ENCODE measurements at regions not wholly inside any gene's neighbourhood (a gene's known extent, or its start where the extent isn't known, plus 50 kb on each side); places are given as distances from the start of the nearest gene placed in this dataset.

DNA sequence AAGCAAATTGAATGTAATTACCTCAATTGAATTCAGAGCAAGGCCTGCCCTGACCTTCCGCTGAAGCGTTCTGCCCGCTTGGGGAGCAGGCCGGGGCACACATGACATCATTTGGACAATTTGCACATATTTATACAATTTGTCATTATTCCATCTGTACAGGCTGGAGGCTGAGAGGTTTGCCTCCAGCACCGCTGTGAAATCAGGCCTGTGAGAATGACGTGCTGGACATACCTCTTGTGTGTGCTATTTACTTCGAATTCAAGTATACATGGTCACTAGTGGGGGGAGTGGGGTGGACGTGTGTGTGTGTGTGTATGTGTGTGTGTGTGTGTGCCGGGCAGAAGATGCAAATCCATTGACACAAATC lies 285.6 kb downstream of the SHOX start:
- 32% methylated on average over 9 of the region's 9 CpGs for WGBS (ENCODE audit: missing lambda C conversion rate)
- no peak for FAIRE-seq
- POLR2A ChIA-PET: no interaction called here
- DNase-seq (ENCODE audit: low read depth in 1 of 2, low spot score in 1 of 2): no peak
- no peaks in the 10 kb centered on the region for H3K9me3 ChIP-seq
- H3K4me1 ChIP-seq: no peaks in the 10 kb centered on the region
- CTCF ChIA-PET: no interaction called here
- peak; percentile 65 to 80 for ATAC-seq
- no peak overlapping the region for H3K4me3 ChIP-seq
- TF ChIP-seq GATA3 (IDR thresholded peaks at IDR 0.05; ENCODE audit: borderline replicate concordance): no peak
- TF ChIP-seq HDAC2 (IDR thresholded peaks at IDR 0.05): no peak
- TF ChIP-seq, protein P1, sequence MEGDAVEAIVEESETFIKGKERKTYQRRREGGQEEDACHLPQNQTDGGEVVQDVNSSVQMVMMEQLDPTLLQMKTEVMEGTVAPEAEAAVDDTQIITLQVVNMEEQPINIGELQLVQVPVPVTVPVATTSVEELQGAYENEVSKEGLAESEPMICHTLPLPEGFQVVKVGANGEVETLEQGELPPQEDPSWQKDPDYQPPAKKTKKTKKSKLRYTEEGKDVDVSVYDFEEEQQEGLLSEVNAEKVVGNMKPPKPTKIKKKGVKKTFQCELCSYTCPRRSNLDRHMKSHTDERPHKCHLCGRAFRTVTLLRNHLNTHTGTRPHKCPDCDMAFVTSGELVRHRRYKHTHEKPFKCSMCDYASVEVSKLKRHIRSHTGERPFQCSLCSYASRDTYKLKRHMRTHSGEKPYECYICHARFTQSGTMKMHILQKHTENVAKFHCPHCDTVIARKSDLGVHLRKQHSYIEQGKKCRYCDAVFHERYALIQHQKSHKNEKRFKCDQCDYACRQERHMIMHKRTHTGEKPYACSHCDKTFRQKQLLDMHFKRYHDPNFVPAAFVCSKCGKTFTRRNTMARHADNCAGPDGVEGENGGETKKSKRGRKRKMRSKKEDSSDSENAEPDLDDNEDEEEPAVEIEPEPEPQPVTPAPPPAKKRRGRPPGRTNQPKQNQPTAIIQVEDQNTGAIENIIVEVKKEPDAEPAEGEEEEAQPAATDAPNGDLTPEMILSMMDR (IDR thresholded peaks at IDR 0.05): no peak
- TF ChIP-seq, protein P2, sequence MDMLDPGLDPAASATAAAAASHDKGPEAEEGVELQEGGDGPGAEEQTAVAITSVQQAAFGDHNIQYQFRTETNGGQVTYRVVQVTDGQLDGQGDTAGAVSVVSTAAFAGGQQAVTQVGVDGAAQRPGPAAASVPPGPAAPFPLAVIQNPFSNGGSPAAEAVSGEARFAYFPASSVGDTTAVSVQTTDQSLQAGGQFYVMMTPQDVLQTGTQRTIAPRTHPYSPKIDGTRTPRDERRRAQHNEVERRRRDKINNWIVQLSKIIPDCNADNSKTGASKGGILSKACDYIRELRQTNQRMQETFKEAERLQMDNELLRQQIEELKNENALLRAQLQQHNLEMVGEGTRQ (IDR thresholded peaks at IDR 0.05): no peak
- TF ChIP-seq EHMT2 (IDR thresholded peaks at IDR 0.05; ENCODE audit: low read depth): no peak
- no peak for TF ChIP-seq SREBF2 (IDR thresholded peaks at IDR 0.05)
- TF ChIP-seq, protein P3, sequence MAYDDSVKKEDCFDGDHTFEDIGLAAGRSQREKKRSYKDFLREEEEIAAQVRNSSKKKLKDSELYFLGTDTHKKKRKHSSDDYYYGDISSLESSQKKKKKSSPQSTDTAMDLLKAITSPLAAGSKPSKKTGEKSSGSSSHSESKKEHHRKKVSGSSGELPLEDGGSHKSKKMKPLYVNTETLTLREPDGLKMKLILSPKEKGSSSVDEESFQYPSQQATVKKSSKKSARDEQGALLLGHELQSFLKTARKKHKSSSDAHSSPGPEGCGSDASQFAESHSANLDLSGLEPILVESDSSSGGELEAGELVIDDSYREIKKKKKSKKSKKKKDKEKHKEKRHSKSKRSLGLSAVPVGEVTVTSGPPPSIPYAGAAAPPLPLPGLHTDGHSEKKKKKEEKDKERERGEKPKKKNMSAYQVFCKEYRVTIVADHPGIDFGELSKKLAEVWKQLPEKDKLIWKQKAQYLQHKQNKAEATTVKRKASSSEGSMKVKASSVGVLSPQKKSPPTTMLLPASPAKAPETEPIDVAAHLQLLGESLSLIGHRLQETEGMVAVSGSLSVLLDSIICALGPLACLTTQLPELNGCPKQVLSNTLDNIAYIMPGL (CRISPR knock-in tag; IDR thresholded peaks at IDR 0.05; ENCODE audit: borderline replicate concordance): no peak
- no peak for TF ChIP-seq FOXS1 (CRISPR knock-in tag; IDR thresholded peaks at IDR 0.05)
- no peak for TF ChIP-seq ZNF302 (CRISPR knock-in tag; IDR thresholded peaks at IDR 0.05)
- no peak for TF ChIP-seq HOXB5 (CRISPR knock-in tag; IDR thresholded peaks at IDR 0.05)
- no peak for TF ChIP-seq EP300 (IDR thresholded peaks at IDR 0.05)
- TF ChIP-seq, protein P4, sequence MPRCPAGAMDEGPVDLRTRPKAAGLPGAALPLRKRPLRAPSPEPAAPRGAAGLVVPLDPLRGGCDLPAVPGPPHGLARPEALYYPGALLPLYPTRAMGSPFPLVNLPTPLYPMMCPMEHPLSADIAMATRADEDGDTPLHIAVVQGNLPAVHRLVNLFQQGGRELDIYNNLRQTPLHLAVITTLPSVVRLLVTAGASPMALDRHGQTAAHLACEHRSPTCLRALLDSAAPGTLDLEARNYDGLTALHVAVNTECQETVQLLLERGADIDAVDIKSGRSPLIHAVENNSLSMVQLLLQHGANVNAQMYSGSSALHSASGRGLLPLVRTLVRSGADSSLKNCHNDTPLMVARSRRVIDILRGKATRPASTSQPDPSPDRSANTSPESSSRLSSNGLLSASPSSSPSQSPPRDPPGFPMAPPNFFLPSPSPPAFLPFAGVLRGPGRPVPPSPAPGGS (IDR thresholded peaks at IDR 0.05): no peak
- no peak for TF ChIP-seq CBX2 (IDR thresholded peaks at IDR 0.05; ENCODE audit: borderline replicate concordance, low read depth)
- no peak for TF ChIP-seq PHF8 (IDR thresholded peaks at IDR 0.05; ENCODE audit: borderline replicate concordance, low read depth)
- H3K4me2 ChIP-seq: no peak overlapping the region
- no peak overlapping the region for H3K27ac ChIP-seq

DNA sequence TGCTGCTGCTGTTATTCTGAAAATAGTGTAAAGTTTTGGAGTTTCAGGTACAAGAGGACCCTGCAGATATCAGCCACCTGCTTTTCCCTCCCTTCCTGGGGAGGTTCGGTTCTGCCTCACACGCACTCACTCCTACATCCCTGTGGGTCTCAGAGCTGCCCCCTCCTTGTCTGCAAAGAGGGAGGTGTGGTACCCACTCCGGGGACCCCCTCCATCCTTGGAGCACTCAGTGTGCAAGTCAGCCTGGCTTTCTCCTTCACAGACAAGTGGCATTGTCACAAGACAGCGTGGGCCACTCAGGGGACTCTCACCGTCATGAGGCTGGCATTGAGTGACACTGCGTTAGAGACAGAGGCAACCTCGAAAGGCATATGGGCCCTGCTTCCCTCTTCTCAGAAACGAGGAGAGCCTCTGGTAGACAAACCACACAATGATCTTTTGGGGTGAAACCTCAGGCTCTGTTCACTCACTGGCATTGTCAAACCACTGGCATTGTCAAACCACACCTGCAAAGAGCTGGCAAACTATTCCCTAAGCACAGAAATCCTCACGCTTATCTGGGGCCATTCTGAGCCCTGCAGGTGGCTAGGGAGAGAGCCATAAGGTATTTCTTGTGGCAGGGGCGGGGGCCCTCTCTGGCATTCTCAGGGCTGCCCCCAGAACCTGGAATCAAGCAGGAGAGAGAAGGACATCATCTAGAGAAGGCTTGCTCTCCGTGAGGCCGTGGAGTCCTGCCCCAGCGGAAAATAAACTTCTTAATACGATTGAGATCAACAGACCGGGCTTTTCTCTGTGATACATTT lies 285.0 kb downstream of the SHOX start:
- WGBS (ENCODE audit: missing lambda C conversion rate): 41% methylated on average over 15 of the region's 15 CpGs
- no peak for TF ChIP-seq KDM1A (IDR thresholded peaks at IDR 0.05; ENCODE audit: low read depth)
- TF ChIP-seq EHMT2 (IDR thresholded peaks at IDR 0.05; ENCODE audit: low read depth): no peak
- TF ChIP-seq, protein P5, sequence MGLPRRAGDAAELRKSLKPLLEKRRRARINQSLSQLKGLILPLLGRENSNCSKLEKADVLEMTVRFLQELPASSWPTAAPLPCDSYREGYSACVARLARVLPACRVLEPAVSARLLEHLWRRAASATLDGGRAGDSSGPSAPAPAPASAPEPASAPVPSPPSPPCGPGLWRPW (IDR thresholded peaks at IDR 0.05): no peak
- no peak for TF ChIP-seq HOXB13 (CRISPR knock-in tag; IDR thresholded peaks at IDR 0.05; ENCODE audit: low read depth)
- TF ChIP-seq MAFK (IDR thresholded peaks at IDR 0.05; ENCODE audit: partially characterized antibody): no peak
- no peak for TF ChIP-seq GATA3 (IDR thresholded peaks at IDR 0.05; ENCODE audit: borderline replicate concordance)
- TF ChIP-seq FOSB (CRISPR knock-in tag; IDR thresholded peaks at IDR 0.05): no peak
- no peak for TF ChIP-seq RNF2 (IDR thresholded peaks at IDR 0.05; ENCODE audit: borderline replicate concordance, low read depth)
- TF ChIP-seq, protein P3 (CRISPR knock-in tag; IDR thresholded peaks at IDR 0.05; ENCODE audit: borderline replicate concordance): no peak
- TF ChIP-seq ZFP36 (IDR thresholded peaks at IDR 0.05; ENCODE audit: borderline replicate concordance, partially characterized antibody): no peak
- no peak for TF ChIP-seq ZSCAN20 (CRISPR knock-in tag; IDR thresholded peaks at IDR 0.05)
- TF ChIP-seq, protein P4 (IDR thresholded peaks at IDR 0.05): no peak
- no peak for TF ChIP-seq FOSL2 (IDR thresholded peaks at IDR 0.05)
- no peak for TF ChIP-seq FOSL2 (CRISPR knock-in tag; IDR thresholded peaks at IDR 0.05)
- no peak for TF ChIP-seq NFE2L2 (conservative IDR thresholded peaks at IDR 0.05; ENCODE audit: low read length)
- no peak for TF ChIP-seq HOXA7 (CRISPR knock-in tag; IDR thresholded peaks at IDR 0.05)

More for the DNA sequence above, 285.0 kb downstream of the SHOX start:
- POLR2A ChIA-PET: no interaction called here
- no peak overlapping the region for H3K4me3 ChIP-seq
- DNase-seq (ENCODE audit: low read depth in 1 of 2, low spot score in 1 of 2): no peak
- peak; percentile 62 to 68; a peak in 5 of 6 replicates for ATAC-seq
- H3K4me1 ChIP-seq: no peaks in the 10 kb centered on the region
- CTCF ChIA-PET: no interaction called here
- no peak overlapping the region for H3K27ac ChIP-seq
- no peak overlapping the region for H3K4me2 ChIP-seq
- H3K9me3 ChIP-seq: no peaks in the 10 kb centered on the region
- FAIRE-seq: no peak
